ENCODE measurements at regions not wholly inside any gene's neighbourhood (a gene's known extent, or its start where the extent isn't known, plus 50 kb on each side); places are given as distances from the start of the nearest gene placed in this dataset.
"Not testable (repeated sequence)": the region's sequence is repeated elsewhere in the genome, so short reads cannot be mapped to it uniquely, and the experiment has no call there.

DNA sequence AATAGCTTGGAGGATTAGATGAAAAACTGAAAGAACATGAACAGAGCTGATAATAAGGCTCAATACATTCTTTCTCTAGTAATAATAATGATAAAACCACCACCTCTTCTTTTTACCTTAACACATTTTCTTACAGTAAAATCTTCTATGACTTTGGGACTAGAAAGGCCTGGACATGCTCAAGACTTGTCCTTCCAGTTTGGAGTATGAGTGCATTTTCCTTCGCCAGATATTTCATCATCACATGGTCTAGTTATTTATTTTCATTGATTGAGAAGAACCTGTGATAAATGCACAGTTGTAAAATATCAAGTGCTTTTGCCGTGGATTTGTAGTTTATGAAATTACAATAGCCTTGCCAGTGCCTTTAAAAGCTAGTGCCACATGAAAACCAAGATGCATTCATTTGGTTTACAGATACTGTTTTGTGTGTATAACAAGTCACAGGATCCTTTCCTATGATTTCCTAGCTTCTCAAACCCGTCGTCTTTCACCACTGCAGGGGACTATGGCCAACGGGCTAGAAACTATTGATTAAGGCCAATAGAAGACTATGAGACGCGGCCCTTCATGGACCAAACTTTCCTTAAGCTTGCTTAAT lies 200.2 kb upstream of the ZNF217 start:
- TF ChIP-seq CTCF (IDR thresholded peaks at IDR 0.05; ENCODE audit: low read depth, low read length), result no peak
- DNase-seq (ENCODE audit: extremely low read depth, low read depth), result no peak

GRCh38 chr20:53792946-53793536 lies 199.4 kb upstream of the ZNF217 start:
- TF ChIP-seq CTCF (IDR thresholded peaks at IDR 0.05; ENCODE audit: low read depth, low read length), result no peak
- DNase-seq (ENCODE audit: extremely low read depth, low read depth), result no peak

DNA sequence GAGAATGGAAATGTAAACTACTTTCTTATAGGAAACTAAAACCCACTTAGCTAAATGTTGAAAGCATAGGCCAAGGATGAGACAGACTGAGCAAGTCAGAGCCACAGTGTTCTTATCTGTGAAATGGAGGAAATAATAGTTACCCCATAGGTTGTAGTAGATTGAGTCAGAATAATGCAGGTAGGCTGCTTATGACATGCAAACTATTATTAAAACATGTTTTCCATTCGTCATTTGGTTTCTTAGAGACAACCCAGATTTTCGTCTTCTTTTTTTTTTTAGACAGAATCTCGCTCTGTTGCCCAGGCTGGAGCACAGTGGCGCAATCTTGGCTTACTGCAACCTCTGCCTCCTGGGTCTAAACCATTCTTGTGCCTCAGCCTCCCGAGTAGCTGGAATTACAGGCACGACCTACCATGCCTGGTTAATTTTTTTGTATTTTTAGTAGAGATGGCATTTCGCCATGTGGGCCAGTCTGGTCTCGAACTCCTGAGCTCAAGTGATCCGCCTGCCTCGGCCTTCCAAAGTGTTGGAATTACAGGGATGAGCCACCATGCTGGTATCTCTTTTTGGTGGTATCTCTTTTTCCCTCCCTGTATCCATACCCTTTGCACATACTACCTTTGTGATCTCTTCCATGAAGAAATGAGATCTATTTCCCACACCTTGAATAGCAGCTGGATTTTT lies 196.5 kb upstream of the ZNF217 start:
- no peak for DNase-seq (ENCODE audit: extremely low read depth, low read depth)
- no peak for TF ChIP-seq CTCF (IDR thresholded peaks at IDR 0.05; ENCODE audit: low read depth, low read length)

- no peak for DNase-seq (ENCODE audit: extremely low read depth, low read depth)
- TF ChIP-seq CTCF (IDR thresholded peaks at IDR 0.05; ENCODE audit: low read depth, low read length), result no peak
Observed at GRCh38 chr20:53788253-53789022, 194.8 kb upstream of the ZNF217 start.

- not testable (repeated sequence) for DNase-seq (ENCODE audit: extremely low read depth, low read depth)
Observed at GRCh38 chr20:53787491-53787931, 193.9 kb upstream of the ZNF217 start.

GRCh38 chr20:53786445-53787267 lies 193.0 kb upstream of the ZNF217 start:
- no peak for DNase-seq (ENCODE audit: extremely low read depth, low read depth)
- no peak for TF ChIP-seq CTCF (IDR thresholded peaks at IDR 0.05; ENCODE audit: low read depth, low read length)

- DNase-seq (ENCODE audit: extremely low read depth, low read depth), result no peak
- TF ChIP-seq CTCF (IDR thresholded peaks at IDR 0.05; ENCODE audit: low read depth, low read length), result no peak
Observed at GRCh38 chr20:53786071-53786444, 192.4 kb upstream of the ZNF217 start.
